HS-27A (cell line): ENCODE measurements at regions not wholly inside any gene's neighbourhood (a gene's known extent, or its start where the extent isn't known, plus 50 kb on each side); places are given as distances from the start of the nearest gene placed in this dataset.

Source experiments
- DNase-seq: peaks from one replicate; pipeline ENCODE4 v3.0.0-alpha.2; 2012; ENCODE audit warnings: low read depth, missing footprints

DNA sequence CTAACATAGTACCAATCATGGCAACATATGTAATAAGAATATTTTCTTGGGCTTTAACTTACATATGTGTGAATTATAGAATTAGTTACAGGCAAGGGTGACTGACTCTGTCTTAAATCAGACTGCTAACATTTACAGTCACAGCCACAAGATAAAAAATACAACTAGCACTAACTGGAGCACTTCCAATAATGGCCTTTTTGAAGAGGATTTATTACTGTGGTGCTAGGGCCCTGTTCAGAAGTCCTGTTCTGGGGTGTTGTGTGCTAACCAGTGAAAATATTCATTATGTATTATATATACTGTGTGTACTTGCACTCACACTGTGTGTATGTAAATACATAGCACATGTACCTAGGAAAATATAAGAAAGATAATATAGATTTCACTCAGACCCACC is 1611.2 kb downstream of the PCDH18 start:
- DNase-seq, result no peak

DNA sequence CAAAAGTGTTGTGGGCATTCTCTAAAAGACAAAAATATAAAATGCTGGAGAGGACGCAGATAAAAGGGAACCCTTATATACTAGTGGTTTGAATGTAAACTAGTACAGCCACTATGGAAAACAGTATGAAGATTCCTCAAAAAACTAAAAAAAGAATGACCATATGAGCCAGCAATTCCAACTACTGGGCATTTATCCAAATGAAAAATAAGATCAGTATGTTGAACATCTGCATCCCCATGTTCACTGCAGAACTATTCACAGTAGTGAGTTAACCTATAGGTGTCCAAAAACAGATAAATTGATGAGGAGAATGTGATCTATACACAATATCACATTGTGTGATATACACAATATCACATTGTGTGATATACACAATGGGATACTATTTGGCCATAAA is 1615.3 kb downstream of the PCDH18 start:
- DNase-seq, result no peak

DNA sequence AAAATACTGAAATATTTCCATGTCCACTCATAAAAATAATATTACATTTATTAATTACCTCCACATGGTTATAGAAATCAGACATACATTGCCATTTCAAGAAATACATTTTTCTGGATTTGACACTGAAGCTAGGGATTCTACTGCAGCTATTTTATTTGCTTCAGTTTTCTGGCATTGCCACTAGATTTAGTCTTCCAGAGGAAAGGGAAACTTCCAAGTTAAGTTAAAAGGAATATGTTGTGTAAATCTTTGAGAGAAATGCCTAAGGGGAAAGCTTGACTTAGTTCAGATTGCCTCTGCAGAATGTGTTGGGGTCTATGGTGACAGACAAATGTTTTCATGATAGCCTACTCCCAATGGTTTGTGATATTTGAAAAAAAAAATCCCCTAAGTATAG is 1631.3 kb downstream of the PCDH18 start:
- DNase-seq, result no peak

DNA sequence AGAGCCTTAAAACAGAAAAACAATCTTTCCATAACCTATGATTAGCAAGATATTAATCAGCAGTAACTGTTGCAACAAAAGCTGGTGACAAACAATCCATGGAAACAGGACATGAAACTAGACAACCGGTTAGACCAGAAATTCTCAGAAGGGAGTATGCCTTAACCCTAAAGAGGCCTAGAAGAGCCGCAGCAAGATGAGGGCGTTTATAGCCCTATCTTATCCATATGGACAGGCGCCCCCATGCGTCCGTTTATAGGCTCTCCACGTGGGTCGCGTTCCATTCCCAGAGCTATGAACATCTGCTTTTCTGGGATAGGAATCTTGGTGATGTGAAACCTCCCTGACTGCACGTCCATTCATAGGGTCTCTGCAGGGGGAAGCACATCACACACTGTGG is 1662.7 kb upstream of the PABPC4L start:
- DNase-seq, result peak; percentile 7

DNA sequence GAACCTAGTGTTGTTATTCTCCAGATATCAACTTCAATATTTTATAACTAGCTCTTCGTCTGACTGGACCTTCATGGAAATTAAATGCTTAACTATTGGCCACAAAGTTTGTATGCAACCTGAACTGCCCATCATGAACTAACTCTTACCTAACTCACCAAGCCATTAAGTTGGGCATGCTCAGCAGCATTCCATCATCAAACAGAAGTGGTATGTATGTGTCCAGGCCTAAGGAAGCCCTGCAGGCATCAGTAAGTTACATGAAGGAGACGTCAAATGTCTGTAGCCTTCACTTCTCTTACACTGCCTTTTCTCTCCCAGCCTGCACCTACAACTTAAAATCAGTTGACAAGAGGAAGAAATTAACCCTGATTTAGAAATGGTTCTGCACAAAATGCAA is 1639.2 kb upstream of the PABPC4L start:
- no peak for DNase-seq

DNA sequence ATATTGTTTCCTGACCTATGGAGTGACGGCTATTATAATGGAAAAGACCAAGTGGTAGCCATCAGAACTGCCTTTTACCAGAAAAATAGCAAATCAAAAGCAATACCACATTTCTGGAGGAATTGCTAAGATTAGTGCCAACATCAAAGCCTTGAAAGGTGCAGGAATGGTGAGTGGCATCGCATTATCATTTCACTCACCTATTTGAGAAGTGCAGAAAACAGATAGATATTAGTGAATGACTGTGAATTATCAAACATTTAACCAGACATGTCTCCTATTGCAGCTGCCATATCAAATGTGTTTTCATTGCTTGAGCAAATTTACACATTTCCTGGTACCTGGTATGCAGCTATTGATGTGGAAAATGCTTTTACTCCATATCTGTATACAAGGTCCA is 1638.1 kb upstream of the PABPC4L start:
- no peak for DNase-seq

DNA sequence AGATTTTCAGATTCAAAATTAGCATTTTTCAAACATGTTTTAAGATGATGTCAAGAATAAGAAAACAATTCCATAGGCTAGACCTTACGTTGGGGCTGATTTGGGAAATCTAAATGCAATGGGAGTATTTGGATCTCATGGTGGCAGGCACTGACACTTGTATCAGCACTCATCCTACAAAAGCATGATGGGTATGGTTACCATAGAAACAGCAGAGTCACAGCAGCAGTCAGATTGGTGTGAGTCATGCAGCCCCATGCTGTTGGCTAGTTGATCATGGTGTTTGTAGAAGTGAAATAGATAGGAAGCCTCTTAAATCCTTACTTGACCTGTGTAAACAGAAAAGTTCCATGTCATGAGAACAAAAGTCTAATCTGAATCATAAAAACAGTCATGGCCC is 1637.3 kb upstream of the PABPC4L start:
- DNase-seq, result peak; percentile 1

DNA sequence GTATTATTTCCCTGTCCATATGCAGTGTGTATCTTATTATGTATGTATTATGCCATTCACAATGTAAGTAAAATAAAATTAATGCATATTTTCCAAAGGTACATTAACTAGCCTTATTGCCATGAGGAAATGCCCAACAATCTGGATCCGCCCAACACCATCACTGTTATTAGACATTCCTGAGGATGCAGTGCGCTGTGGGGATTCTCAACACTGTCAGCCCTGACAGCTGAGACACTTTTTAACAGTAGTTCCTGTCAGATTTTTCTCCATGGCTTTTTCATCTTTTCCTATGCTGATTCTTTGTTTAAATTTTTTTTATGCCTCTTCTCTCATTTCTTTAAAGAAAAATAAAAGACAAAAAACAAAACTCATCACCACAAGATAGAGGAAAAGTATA is 1632.9 kb upstream of the PABPC4L start:
- DNase-seq, result no peak

DNA sequence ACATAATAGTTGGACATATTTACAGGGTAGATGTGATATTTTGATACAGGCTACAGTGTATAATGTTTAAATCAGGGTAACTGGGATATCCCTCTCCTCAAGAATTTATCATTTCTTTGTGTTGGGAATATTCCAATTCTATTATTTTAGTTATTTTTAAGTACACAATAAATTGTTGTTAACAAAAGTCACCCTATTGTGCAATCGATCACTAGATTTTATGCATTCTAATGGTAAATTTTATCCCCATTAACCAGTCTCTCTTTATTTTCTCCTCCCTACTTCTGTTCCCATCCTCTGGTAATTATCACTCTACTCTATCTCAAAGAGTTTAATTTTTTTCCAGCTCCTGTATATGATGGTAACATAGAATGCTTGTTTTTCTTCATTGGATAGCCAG is 1631.9 kb upstream of the PABPC4L start:
- DNase-seq, result no peak

DNA sequence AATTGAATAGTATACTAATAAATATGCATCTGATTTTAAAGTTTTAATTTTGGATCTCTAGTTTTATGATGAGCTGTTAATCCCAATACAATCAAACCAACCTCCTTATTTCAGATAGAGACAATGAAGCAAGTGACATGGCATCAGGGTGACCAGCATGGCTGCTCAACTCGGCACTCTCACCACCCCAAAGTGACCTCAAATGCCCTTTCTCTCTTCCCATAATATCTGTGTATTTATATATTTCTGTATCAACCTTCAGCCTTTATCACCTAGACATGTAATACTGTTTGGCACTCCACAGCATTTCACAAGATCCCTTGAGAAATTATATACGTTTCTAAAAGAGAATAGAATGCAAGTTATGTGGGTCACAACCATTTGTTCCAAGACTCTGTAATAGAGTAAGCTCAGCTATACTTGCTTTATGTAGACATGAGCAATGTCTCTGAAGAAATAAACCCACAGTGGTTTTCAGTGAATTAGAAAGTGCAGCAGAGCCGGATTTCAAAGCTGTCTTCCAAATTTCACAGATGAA is 1623.2 kb upstream of the PABPC4L start:
- no peak for DNase-seq

DNA sequence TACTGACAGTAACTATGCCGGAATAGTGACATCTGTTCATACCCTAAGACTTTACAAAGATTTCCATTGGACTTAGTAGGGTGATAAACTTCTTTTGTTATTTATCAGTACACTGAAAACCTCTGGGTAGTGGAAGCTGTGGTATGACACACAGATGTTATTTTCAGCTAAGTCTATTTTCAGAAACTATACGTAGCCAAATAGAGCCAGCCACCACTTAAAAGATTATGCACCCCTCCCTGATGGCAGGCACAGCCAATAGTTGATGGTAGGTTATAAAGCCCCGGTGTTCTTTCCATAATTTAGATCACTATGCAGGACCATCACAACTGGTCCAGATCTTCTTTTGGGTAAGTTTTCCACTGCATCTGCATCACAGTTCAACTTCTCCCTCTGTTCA is 1603.2 kb upstream of the PABPC4L start:
- DNase-seq, result no peak

DNA sequence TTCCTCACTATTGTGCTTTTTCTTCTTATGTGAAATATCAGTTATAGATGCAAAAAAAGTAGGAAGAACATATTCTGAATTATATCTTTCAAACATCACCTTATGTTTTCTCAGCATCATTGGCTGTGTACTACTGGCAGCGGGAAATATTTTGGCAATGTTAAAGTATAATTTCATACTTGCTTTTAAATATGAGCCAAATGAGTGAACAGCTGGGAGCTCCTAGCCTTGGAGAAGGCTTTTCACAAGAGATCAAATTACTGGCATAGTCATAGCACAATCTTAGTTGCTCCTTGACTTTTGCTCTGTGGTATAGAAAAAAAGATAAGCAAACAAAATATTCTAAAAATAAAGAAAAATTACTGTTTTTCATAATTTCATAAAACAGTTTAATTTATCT is 1575.8 kb upstream of the PABPC4L start:
- no peak for DNase-seq

DNA sequence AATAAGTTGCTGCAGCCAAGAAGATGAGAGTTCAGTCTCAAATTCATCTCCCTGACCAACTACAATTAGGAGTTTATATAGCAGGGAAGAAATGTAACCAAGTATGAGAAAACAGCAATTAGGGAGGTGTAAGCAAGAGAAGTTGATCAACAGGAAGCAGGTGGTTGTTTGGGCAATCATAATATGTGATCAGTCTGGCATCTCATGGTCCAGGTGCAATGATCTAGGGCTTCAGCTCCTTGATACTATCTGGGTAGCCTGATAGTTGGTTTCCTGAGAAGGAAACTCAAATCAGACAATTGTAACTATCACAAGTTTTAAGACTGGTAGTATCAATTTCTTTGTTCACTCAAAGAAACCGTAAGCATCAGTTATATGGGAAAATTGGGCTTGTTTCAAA is 1574.3 kb upstream of the PABPC4L start:
- no peak for DNase-seq

DNA sequence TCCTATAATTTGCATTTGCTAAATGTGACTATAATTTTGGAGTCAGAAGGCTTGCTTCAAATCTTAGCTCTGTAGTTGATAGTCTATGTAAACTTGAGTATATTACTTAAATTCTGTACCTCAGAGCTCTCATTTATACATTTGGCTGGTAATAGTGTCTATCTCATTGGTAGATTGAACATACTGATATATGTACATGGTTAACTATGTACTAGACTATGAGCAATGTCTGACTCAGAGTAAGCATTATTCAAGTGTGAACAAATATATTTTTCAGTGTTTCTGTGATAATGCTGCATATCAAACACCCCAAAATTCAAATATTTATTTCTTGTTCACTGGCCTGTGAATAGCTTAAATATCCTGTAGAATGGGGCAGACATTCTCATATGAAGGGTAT is 1568.9 kb upstream of the PABPC4L start:
- DNase-seq, result no peak

DNA sequence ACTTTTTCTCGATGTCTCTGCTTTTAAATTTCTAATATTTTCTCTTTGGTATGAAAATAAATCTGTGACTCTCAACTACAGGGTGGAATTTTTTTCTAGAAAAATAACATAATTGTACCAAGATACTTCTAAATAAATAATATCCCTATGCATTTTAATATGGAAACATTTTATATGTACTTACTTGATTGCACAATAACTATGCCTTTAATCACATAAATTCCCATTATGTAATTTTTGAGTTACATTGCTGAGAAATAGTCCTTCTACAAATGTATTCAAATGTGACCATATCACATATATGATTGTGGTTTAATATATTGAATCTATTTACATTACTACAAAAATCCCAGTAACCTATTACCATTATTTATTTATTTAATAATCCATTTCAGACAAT is 1543.3 kb upstream of the PABPC4L start:
- no peak for DNase-seq

DNA sequence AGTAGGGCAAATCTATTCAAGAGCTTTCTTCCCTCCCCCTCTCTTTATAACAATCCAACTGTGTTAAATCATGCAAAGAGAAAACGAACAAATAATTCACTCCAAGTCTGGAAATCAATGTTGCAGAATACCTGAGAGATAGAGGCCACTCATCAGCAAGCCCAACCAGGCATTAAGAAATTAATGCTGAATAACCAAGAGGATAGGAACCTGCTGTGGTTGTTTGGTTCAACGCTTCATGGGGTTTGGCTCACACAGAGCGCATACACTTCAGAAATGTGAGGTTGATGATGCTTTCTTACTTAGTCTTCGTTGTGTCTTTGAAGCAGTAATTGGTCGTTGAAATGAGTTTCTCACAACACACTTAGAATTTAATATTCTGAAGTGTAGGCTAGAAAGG is 1540.0 kb upstream of the PABPC4L start:
- DNase-seq, result no peak

DNA sequence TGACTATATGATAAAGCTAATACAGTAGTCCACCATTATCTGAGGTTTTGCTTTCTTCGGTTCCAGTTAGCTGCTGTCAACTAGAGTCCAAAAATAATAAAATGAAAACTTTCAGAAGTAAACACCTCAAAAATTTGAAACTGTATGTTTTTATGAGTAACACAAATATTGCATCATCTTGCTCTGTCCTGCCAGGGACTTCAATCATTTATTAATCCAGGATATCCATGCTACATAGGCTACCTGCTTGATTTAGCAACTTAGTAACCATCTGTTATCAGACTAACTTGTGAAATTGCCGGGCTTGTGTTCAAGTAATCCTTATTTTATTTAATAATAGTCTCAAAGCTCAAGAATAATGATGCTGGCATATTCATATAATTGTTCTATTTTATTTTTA is 1537.8 kb upstream of the PABPC4L start:
- DNase-seq, result no peak

DNA sequence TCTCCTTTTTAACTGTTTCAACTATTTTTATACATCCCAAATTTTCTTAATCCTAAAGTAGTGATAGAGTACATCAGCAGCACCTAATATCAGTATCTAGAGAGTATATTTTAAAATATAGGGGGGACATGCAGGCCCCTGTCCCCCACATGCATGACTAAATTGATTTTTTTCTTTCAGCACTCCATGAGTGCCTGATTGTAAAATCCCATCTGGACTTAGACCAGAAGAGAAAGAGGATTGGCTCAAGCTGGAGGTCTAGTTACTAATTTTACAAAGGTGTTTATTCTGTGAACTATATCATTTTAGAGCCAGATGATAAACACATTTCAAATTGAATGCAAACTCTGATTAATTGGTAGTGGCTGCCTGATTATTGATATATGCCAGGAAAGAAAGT is 1533.9 kb upstream of the PABPC4L start:
- DNase-seq, result no peak

DNA sequence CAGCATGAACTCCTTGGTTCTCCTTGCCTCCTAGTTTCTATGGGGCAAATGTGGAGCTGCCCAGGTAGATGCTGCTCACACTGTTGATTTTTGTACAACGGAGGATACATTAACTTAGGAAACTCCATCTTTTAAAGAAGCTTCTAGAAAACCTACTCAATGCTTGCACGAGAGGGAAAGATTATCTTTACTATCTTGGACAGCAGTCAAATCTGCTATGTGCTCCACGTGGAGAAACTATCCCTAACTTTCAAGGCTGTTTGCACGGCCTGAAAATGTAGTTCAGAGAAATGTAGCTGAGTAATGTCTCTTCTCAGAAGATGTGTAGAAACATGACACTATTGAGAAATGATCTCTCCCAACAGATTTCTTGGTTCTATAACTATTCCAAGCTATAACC is 1530.9 kb upstream of the PABPC4L start:
- DNase-seq, result no peak

DNA sequence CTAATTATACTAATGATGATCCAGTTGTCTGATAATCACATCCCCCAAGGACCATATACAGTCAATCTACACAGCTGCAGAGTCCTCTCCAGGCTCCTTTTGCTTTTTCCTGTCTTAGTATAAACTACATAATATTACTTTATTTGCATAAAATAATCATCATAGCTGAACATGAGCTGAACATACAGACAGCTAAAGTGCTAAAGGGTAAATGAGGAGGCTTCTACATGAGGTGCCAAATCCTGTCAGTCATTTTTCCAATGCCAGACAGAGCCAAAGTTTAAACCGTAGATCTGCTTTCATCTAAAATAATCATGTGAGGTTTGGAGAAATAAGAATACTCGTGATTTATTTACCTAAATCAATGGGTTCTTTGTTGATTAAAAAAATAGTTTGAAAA is 1530.1 kb upstream of the PABPC4L start:
- DNase-seq, result no peak

DNA sequence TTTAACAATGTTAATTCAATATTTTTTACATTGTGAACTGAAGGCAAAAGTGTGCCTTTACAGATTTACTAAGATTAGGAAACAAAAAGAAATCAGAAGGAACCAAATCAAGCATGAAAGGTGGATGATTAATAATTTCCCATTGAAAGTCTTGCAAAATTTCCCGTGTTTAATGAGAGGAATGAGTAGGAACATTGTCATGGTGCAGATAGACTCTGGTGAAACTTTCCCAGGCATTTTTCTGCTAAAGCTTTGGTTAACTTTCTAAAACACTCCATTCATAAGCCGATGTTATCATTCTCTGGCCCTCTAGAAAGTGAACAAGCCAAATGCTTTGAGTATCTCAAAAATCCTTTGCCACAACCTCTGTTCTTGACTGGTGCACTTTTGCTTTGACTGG is 1522.8 kb upstream of the PABPC4L start:
- DNase-seq, result no peak

DNA sequence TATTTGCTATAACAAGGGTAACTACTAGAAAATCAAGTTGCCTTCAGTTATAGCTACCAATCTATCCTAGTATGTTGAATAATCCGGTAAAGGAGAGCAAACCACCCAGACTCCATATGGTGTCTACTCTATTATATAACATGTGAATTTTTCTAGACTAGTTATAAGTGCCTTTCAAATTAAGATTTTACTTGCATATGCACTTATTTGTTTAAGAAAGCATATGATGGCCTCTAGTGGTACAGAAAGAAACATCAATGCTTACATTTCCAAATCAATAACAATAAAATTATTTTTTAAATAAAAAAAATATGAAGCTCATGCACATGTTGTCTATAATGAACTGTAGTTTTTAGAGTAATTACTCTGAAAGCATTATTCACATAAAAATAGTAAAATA is 1516.4 kb upstream of the PABPC4L start:
- DNase-seq, result no peak

DNA sequence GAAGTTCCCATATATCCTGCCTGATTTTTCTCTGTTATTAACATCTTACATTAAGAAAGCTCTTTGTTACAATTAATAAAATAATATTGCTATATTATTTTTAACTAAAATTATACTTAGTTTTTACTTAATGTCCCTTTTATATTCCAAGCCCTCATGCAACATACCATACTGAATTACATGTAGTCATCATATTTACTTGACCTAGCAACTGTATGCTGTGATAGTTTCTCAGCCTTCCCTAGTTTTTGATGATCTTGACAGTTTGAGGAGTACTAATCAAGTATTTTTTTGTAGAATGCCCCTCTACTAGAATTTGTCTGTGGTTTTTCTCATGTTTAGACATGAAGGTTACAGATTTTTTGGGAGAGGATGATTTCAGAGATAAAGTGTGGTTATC is 1503.8 kb upstream of the PABPC4L start:
- DNase-seq, result no peak

DNA sequence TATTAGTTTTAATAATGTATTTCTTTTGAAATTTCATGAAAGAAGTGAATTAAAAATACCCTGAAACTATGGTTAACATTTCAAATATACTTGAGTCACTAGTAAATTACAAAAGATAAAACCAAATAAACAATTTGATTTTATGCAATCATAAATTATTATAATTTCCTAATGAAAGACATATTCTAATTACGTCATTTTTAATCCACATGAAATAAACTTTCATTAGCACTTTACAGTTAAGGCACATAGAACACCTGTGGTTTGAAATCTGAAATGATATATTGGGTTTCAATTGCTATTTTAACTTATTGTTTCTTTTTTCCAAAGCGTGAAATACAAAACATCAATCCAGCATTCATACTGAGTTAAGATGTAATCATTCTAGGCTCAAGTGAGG is 1492.5 kb upstream of the PABPC4L start:
- DNase-seq, result no peak

DNA sequence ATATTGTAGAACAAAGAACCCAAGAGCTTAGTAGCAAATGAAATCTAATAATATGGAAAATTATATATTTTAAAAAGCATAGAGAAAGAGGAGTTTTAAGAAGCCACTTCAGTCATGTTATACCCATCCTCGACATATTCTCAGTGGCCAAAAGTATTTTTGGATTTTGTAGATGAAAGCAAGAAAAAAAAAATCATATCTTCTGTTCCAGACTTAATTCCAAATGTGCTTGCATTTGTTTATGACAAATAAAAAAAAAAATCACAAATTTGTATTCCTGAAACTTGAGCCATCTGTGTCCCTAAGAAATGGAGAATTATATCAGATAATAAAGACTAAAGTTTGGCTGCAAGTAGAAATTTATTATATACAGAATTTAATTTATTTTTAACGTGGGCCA is 1482.4 kb upstream of the PABPC4L start:
- DNase-seq, result no peak
